HG03159 (cell line): ENCODE measurements at regions not wholly inside any gene's neighbourhood (a gene's known extent, or its start where the extent isn't known, plus 50 kb on each side); places are given as distances from the start of the nearest gene placed in this dataset.

ENCODE experiments used
- ATAC-seq: cut with Tn5 transposase; IDR thresholded peaks from one replicate; pipeline ENCODE4 v1.9.1; 2021; ENCODE audit warnings: mild to moderate bottlenecking, moderate library complexity; ENCODE audit not compliant: unreplicated experiment

GRCh38 chr2:176751314-176752227 lies 461.0 kb upstream of the HNRNPA3 start:
- ATAC-seq, result no peak

DNA sequence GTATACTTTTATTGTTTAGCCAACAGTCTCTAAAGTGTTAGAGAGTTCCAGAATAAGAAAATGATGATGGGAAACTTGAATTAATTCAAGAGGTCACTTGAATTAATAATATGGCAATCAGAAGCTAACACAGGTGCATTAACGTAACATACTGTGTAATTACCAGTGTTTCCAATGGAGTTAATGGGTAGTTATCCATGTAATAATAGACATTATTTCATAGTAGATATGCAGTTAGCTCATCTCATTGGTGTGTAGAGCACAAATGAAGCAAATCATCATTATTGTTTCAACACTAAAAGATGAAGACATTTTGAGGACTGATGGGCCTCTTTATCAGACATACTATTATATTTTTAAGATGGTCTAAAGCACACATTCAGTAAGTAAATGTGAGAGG lies 460.3 kb upstream of the HNRNPA3 start:
- ATAC-seq, result no peak

- no peak for ATAC-seq
Measured at GRCh38 chr2:176753205-176753604, 459.4 kb upstream of the HNRNPA3 start.

GRCh38 chr2:176753752-176754474 lies 458.7 kb upstream of the HNRNPA3 start:
- no peak for ATAC-seq

DNA sequence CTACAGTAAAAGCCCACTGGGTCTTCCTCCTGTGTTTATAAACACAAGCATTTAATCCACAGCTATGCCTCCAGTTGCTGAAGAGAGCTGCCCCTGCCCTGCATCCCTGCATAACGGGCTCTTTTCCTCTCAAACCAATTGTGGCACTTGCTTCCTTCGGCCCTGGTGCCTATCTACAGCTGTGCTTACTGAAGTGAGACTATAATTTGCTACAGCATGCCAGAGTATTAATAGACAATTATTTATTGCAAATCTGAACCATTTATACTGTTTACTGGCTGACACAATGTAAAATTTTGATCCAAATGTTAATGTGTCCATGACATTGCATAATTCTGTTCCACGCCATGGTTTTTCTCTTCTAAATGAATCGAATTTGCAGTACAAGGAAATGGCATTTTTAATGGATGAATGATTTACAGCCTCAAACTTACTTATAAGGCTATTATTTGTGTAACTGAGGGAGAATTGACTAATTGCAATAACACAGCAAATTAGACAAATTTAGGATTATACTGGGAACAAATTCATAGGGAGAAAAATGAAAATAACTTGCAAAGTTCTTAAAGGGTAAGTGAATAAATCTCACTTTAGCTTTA lies 457.0 kb upstream of the HNRNPA3 start:
- no peak for ATAC-seq

DNA sequence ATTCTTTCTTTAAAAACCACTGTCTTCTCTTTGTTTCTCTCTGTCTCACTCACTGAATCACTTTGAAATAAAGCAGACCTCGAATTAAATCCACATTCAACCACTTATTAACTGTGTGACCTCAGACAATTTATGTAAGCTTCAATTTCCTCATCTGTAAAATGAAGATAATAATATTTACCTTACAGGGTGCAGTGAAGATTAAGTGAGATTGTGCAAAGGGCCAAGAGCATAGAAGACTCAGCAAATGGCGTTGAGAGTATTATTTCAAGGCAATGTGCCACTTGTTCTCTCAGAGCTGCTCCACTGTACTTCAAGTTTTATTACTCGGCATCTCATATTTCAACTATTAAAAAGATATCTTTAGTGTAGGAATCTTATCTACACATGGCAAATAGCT lies 454.2 kb upstream of the HNRNPA3 start:
- ATAC-seq, result no peak

- ATAC-seq, result no peak
Measured at GRCh38 chr2:176760439-176760838, 452.2 kb upstream of the HNRNPA3 start.

- ATAC-seq, result no peak
Measured at GRCh38 chr2:176763130-176763529, 449.5 kb upstream of the HNRNPA3 start.

DNA sequence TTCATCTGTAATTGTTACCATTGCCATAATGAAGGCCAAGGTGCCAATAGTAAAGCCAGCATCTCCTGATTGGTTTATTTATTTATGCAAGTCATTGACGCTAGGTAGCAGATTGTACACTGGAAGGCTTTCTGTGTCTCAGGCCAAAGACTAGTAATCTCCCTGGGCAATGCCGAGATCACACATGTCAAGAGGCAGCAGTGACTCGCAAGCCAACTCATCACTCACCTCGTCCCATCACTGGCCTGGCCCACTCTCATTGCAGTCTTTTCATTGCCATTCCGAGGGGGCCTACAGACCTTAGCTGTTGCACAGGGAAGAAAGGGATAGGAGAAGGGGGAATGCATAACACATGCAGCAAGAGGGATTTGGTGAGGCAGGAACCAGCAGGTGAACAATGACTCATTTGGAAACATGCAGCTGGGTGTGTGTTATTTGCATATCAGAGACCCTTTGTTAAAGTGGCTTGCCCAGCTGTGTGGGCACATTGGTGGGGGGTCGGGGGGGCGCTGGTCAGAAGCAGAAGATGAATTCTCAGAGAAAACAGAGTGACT lies 448.7 kb upstream of the HNRNPA3 start:
- peak; percentile 81 for ATAC-seq

DNA sequence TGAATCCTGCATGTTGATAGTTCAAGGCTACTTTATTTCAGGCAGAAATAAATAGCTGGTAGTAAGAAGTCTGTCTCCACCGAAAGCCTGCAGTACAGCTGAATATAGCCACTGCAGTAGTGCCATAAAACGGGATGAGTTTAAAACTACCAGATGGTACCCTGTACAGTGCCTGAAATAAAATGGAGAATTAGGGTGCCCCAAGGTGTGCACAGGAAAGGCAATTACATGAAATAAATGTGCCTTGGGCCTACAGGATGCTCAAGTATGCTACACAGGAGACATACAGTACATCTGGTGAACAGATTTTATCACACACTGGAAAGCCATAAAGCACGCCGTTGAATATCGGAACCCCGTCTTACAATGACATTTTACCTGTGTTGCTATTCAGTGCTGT lies 447.7 kb upstream of the HNRNPA3 start:
- no peak for ATAC-seq

DNA sequence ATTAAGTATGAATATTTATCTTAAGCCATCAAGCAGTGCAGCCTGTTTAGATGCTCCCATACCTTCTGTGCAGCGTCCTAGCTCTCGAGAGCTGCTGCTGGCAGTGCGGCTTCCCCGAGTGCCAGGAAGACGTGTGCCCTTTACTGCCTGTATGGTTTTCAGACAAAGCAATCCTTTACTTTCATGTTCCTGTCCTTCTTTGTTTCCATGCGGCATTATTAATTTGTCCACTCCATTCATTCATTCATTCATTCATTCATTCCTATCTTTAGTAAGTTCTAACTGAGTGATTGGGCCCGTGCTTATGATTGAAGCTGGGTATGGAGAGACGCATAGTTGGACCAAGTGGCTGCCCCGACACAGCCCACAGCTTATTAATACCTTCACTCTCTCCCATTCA lies 446.6 kb upstream of the HNRNPA3 start:
- no peak for ATAC-seq

GRCh38 chr2:176768185-176768584 lies 444.4 kb upstream of the HNRNPA3 start:
- no peak for ATAC-seq

DNA sequence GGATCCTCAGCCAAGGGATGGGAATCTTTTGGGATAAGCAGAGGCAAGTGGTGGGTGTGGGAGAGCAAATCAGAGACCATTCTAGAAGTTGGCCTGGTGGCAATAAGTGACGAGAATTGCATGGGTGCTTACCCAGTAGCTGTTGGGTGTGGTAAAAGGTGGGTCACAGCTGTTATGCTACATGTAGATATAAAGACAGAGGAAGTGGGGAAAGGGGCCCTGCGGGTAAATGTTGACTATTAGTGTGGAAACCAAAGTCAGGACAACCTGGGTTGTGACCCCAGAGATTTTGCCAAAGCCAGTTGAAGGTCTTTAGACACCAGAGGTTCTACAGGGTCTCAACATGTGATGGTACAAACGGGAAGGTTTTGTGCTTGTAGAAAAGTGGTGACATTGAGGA lies 443.6 kb upstream of the HNRNPA3 start:
- ATAC-seq, result peak; percentile 44

- no peak for ATAC-seq
Measured at GRCh38 chr2:176769499-176770370, 442.9 kb upstream of the HNRNPA3 start.

- no peak for ATAC-seq
Measured at GRCh38 chr2:176772816-176773215, 439.8 kb upstream of the HNRNPA3 start.

GRCh38 chr2:176774766-176775451 lies 437.7 kb upstream of the HNRNPA3 start:
- ATAC-seq, result no peak

- ATAC-seq, result no peak
Measured at GRCh38 chr2:176777262-176777661, 435.3 kb upstream of the HNRNPA3 start.

GRCh38 chr2:176779917-176780316 lies 432.7 kb upstream of the HNRNPA3 start:
- no peak for ATAC-seq

GRCh38 chr2:176780348-176780747 lies 432.2 kb upstream of the HNRNPA3 start:
- no peak for ATAC-seq
